Liver (tissue), 8 donors: ENCODE measurements at regions not wholly inside any gene's neighbourhood (a gene's known extent, or its start where the extent isn't known, plus 50 kb on each side); places are given as distances from the start of the nearest gene placed in this dataset.

ENCODE experiments used
- DNase-seq: peaks from one replicate; pipeline ENCODE4 v3.0.0-alpha.2; 2017; ENCODE audit warnings: low spot score
- H3K27ac ChIP-seq, 2 donors: one replicate each; pipeline ENCODE4 v1.7.0; 2013; ENCODE audit warnings: inconsistent platforms in 2 of 2, low read length in 2 of 2, control low read depth in 1 of 2, low read depth in 1 of 2, mild to moderate bottlenecking in 1 of 2
- H3K27me3 ChIP-seq, 4 donors: one replicate each; pipeline versions ENCODE4 v1.6.1 to v1.7.0; 2013; ENCODE audit warnings: low read length in 3 of 4, inconsistent platforms in 1 of 4, mild to moderate bottlenecking in 1 of 4, moderate library complexity in 1 of 4; ENCODE audit not compliant: control insufficient read depth in 4 of 4, insufficient read depth in 4 of 4
- H3K36me3 ChIP-seq, 4 donors: one replicate each; pipeline versions ENCODE4 v1.6.1 to v1.7.0; 2013; ENCODE audit warnings: low read length in 3 of 4, mild to moderate bottlenecking in 3 of 4, low read depth in 1 of 4, moderate library complexity in 1 of 4; ENCODE audit not compliant: control insufficient read depth in 4 of 4, insufficient read depth in 3 of 4
- H3K4me1 ChIP-seq, 4 donors: one replicate each; pipeline versions ENCODE4 v1.6.1 to v1.7.0; 2013; ENCODE audit warnings: low read length in 3 of 4, mild to moderate bottlenecking in 3 of 4, moderate library complexity in 1 of 4; ENCODE audit not compliant: control insufficient read depth in 4 of 4, insufficient read depth in 4 of 4
- H3K4me3 ChIP-seq, 3 donors: one replicate each; pipeline versions ENCODE4 v1.6.1 to v1.7.0; 2013; ENCODE audit warnings: low read length in 3 of 3, control low read depth in 1 of 3, low read depth in 1 of 3, mild to moderate bottlenecking in 1 of 3
- H3K9ac ChIP-seq, 2 donors: one replicate each; pipeline ENCODE4 v1.7.0; 2013; ENCODE audit warnings: low read length in 2 of 2, mild to moderate bottlenecking in 2 of 2, moderate library complexity in 2 of 2, control low read depth in 1 of 2, low read depth in 1 of 2
- H3K9me3 ChIP-seq, 4 donors: one replicate each; pipeline versions ENCODE4 v1.6.1 to v1.7.0; 2013; ENCODE audit warnings: low read length in 3 of 4; ENCODE audit not compliant: control insufficient read depth in 4 of 4
- EGR1 ChIP-seq, 2 donors: IDR thresholded peaks; 2 replicates each; pipeline ENCODE4 v1.6.1; 2016 to 2018; ENCODE audit warnings: antibody characterized with exemption in 2 of 2, low read depth in 2 of 2
- FOXA1 ChIP-seq: IDR thresholded peaks from 2 replicates; pipeline ENCODE4 v1.6.1; 2016; ENCODE audit warnings: antibody characterized with exemption
- FOXA2 ChIP-seq: IDR thresholded peaks from 2 replicates; pipeline ENCODE4 v1.6.1; 2016; ENCODE audit warnings: antibody characterized with exemption
- GABPA ChIP-seq, 2 donors: IDR thresholded peaks in 1 of 2; conservative IDR thresholded peaks in 1 of 2; 2 replicates each; pipeline ENCODE4 v1.6.1; 2016; ENCODE audit warnings: antibody characterized with exemption in 2 of 2, mild to moderate bottlenecking in 1 of 2, moderate library complexity in 1 of 2
- HNF4A ChIP-seq, 2 donors: conservative IDR thresholded peaks; 2 replicates each; pipeline ENCODE4 v1.6.1; 2016; ENCODE audit warnings: antibody characterized with exemption in 2 of 2, mild to moderate bottlenecking in 2 of 2
- HNF4G ChIP-seq: IDR thresholded peaks from 2 replicates; pipeline ENCODE4 v1.6.1; 2016; ENCODE audit warnings: antibody characterized with exemption
- JUND ChIP-seq, 2 donors: IDR thresholded peaks; 2 replicates each; pipeline ENCODE4 v1.6.1; 2016; ENCODE audit warnings: antibody characterized with exemption in 2 of 2
- MAX ChIP-seq: IDR thresholded peaks from 2 replicates; pipeline ENCODE4 v1.6.1; 2016; ENCODE audit warnings: antibody characterized with exemption
- NR2F2 ChIP-seq: IDR thresholded peaks from 2 replicates; pipeline ENCODE4 v1.6.1; 2016; ENCODE audit warnings: antibody characterized with exemption
- RAD21 ChIP-seq, 2 donors: IDR thresholded peaks; 2 replicates each; pipeline ENCODE4 v1.6.1; 2016; ENCODE audit warnings: antibody characterized with exemption in 2 of 2, mild to moderate bottlenecking in 2 of 2
- RXRA ChIP-seq, 2 donors: IDR thresholded peaks; 2 replicates each; pipeline ENCODE4 v1.6.1; 2017 to 2018; ENCODE audit warnings: antibody characterized with exemption in 2 of 2, mild to moderate bottlenecking in 1 of 2
- SP1 ChIP-seq: IDR thresholded peaks from 2 replicates; pipeline ENCODE4 v1.6.1; 2018; ENCODE audit warnings: antibody characterized with exemption, mild to moderate bottlenecking
- TAF1 ChIP-seq: conservative IDR thresholded peaks from 2 replicates; pipeline ENCODE4 v1.6.1; 2016; ENCODE audit warnings: antibody characterized with exemption, mild to moderate bottlenecking
- YY1 ChIP-seq: IDR thresholded peaks from 2 replicates; pipeline ENCODE4 v1.6.1; 2016; ENCODE audit warnings: antibody characterized with exemption, mild to moderate bottlenecking
- ZBTB33 ChIP-seq: IDR thresholded peaks from 2 replicates; pipeline ENCODE4 v1.6.1; 2016; ENCODE audit warnings: antibody characterized with exemption
- WGBS: extraction: QIAGEN DNeasy Blood & Tissue Kit; methylation state at CpG from one replicate; pipeline ENCODE4 v1.1.7; 2013; 5-methylcytosine and 5-hydroxymethylcytosine counted together
- TF ChIP-seq, protein P1 (sequence below): fragments of 150-350 bp; IDR thresholded peaks from 2 replicates; pipeline ENCODE4 v1.5.1; 2017; ENCODE audit warnings: improper control_type of control experiment, low read depth, low read length; ENCODE audit not compliant: missing input control
- TF ChIP-seq, protein P2 (sequence below): IDR thresholded peaks from 2 replicates; pipeline ENCODE4 v1.6.1; 2016; ENCODE audit warnings: antibody characterized with exemption, mild to moderate bottlenecking
- TF ChIP-seq, protein P3 (sequence below): IDR thresholded peaks from 2 replicates; pipeline ENCODE4 v1.6.1; 2016; ENCODE audit warnings: antibody characterized with exemption
- donor health status: healthy.
- donor health status: healthy.
- donor health status: healthy.
- donor health status: healthy.
- donor health status: healthy.

DNA sequence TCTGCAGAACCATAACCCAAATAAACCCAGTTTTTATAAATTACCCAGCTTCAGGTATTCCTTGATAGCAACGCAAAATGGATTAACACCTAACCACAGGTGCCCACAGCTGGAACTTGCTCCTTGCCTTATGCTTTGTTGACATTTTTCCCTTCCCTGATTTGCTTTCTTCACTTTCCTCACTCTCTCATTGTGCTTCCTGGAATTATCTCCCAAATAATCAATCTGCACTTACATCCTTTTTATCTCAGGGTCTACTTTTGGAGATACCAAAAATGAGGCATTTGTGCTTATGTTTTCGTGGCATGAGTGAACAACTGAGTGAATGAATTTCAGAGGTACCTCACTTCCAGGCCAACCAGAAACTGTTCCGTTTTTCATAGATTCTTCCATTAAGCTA, 374.3 kb downstream of the DOK5 start (continued):
- TF ChIP-seq ZBTB33 = no peak
- no peak for TF ChIP-seq JUND (IDR thresholded peaks at IDR 0.05)
- TF ChIP-seq HNF4A (conservative IDR thresholded peaks at IDR 0.05) = no peak

DNA sequence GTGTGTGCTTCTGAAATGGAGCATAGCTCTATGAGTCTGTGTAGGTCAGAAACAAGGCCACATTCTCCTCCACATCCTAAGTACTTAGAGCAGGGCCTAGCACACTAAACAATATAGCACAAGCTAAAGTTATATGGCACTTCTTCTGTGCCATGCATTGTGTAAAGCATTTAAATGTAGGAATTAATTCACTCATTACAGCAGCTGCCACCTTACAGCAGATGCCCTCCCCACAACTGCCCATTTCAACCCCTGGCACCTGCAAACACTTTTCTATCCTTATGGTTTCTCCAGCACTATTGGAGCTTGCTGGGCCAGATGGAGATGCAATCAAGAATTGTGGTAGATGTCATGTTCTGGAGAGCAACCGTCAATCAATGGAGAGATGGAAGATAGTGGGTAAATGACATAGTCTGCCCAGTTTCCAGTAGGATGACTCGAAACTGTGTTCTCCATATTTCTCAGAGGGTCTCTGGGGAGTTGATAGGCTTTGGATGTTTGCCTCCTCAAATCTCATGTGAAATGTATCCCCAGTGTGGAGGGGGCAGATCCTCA, 373.7 kb downstream of the DOK5 start:
- 60% methylated on average over 2 of the region's 2 CpGs for WGBS
- H3K27me3 ChIP-seq = peaks cover 0 to 11% (median 0%) of the 10 kb centered on the region in 4 donors
- TF ChIP-seq RAD21 (IDR thresholded peaks at IDR 0.05) (no peak), RXRA (IDR thresholded peaks at IDR 0.05) (no peak), TAF1 (no peak), SP1 (no peak), MAX (no peak), GABPA (IDR thresholded peaks at IDR 0.05 in 1 of 2, conservative IDR thresholded peaks at IDR 0.05 in 1 of 2) (no peak), NR2F2 (no peak), YY1 (no peak), JUND (IDR thresholded peaks at IDR 0.05) (no peak), EGR1 (IDR thresholded peaks at IDR 0.05; ENCODE audit: low read depth in 2 of 2) (no peak), FOXA1 (no peak), ZBTB33 (no peak), FOXA2 (no peak), HNF4A (conservative IDR thresholded peaks at IDR 0.05) (no peak), HNF4G (no peak)
- TF ChIP-seq, protein P1, sequence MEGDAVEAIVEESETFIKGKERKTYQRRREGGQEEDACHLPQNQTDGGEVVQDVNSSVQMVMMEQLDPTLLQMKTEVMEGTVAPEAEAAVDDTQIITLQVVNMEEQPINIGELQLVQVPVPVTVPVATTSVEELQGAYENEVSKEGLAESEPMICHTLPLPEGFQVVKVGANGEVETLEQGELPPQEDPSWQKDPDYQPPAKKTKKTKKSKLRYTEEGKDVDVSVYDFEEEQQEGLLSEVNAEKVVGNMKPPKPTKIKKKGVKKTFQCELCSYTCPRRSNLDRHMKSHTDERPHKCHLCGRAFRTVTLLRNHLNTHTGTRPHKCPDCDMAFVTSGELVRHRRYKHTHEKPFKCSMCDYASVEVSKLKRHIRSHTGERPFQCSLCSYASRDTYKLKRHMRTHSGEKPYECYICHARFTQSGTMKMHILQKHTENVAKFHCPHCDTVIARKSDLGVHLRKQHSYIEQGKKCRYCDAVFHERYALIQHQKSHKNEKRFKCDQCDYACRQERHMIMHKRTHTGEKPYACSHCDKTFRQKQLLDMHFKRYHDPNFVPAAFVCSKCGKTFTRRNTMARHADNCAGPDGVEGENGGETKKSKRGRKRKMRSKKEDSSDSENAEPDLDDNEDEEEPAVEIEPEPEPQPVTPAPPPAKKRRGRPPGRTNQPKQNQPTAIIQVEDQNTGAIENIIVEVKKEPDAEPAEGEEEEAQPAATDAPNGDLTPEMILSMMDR = no peak
- TF ChIP-seq, protein P2, sequence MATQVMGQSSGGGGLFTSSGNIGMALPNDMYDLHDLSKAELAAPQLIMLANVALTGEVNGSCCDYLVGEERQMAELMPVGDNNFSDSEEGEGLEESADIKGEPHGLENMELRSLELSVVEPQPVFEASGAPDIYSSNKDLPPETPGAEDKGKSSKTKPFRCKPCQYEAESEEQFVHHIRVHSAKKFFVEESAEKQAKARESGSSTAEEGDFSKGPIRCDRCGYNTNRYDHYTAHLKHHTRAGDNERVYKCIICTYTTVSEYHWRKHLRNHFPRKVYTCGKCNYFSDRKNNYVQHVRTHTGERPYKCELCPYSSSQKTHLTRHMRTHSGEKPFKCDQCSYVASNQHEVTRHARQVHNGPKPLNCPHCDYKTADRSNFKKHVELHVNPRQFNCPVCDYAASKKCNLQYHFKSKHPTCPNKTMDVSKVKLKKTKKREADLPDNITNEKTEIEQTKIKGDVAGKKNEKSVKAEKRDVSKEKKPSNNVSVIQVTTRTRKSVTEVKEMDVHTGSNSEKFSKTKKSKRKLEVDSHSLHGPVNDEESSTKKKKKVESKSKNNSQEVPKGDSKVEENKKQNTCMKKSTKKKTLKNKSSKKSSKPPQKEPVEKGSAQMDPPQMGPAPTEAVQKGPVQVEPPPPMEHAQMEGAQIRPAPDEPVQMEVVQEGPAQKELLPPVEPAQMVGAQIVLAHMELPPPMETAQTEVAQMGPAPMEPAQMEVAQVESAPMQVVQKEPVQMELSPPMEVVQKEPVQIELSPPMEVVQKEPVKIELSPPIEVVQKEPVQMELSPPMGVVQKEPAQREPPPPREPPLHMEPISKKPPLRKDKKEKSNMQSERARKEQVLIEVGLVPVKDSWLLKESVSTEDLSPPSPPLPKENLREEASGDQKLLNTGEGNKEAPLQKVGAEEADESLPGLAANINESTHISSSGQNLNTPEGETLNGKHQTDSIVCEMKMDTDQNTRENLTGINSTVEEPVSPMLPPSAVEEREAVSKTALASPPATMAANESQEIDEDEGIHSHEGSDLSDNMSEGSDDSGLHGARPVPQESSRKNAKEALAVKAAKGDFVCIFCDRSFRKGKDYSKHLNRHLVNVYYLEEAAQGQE = no peak
- TF ChIP-seq, protein P3, sequence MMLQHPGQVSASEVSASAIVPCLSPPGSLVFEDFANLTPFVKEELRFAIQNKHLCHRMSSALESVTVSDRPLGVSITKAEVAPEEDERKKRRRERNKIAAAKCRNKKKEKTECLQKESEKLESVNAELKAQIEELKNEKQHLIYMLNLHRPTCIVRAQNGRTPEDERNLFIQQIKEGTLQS = no peak
- H3K9me3 ChIP-seq = no peaks in the 10 kb centered on the region
- H3K27ac ChIP-seq = no peak overlapping the region
- no peaks in the 10 kb centered on the region for H3K36me3 ChIP-seq
- no peak overlapping the region for H3K4me3 ChIP-seq
- H3K4me1 ChIP-seq = no peaks in the 10 kb centered on the region
- no peak overlapping the region for H3K9ac ChIP-seq
- DNase-seq = no peak
